ENCODE measurements at regions not wholly inside any gene's neighbourhood (a gene's known extent, or its start where the extent isn't known, plus 50 kb on each side); places are given as distances from the start of the nearest gene placed in this dataset.
A peak's percentile ranks its signal among the peaks of the same experiment; 100 is the strongest.

GRCh38 chr11:95459291-95460042 lies 228.5 kb upstream of the SESN3 start:
- H3K4me1 Mint-ChIP-seq (ENCODE audit: low read depth) = peaks cover 5% of the 10 kb centered on the region
- no peak overlapping the region for H3K27ac Mint-ChIP-seq (ENCODE audit: unreplicated experiment)
- peaks cover 2% of the 10 kb centered on the region for H3K36me3 Mint-ChIP-seq (ENCODE audit: low read depth)
- no peaks in the 10 kb centered on the region for H3K27me3 Mint-ChIP-seq (ENCODE audit: low read depth)
- peaks cover 5% of the 10 kb centered on the region for H3K9me3 Mint-ChIP-seq (ENCODE audit: low read depth)
- no peak for TF ChIP-seq CTCF (IDR thresholded peaks at IDR 0.05)
- H3K4me3 Mint-ChIP-seq (ENCODE audit: unreplicated experiment) = no peak overlapping the region
- DNase-seq (ENCODE audit: low spot score) = no peak

- no peak overlapping the region for H3K27ac Mint-ChIP-seq (ENCODE audit: unreplicated experiment)
- H3K4me3 Mint-ChIP-seq (ENCODE audit: unreplicated experiment) = no peak overlapping the region
- H3K36me3 Mint-ChIP-seq (ENCODE audit: low read depth) = peaks cover 2% of the 10 kb centered on the region
- H3K4me1 Mint-ChIP-seq (ENCODE audit: low read depth) = peaks cover 19% of the 10 kb centered on the region
- no peak for TF ChIP-seq CTCF (IDR thresholded peaks at IDR 0.05)
- peaks cover 5% of the 10 kb centered on the region for H3K9me3 Mint-ChIP-seq (ENCODE audit: low read depth)
- DNase-seq (ENCODE audit: low spot score) = no peak
- no peaks in the 10 kb centered on the region for H3K27me3 Mint-ChIP-seq (ENCODE audit: low read depth)
Observed at GRCh38 chr11:95456714-95457491, 225.9 kb upstream of the SESN3 start.

GRCh38 chr11:95455228-95455970 lies 224.4 kb upstream of the SESN3 start:
- Mint-ChIP-seq H3K4me1 (ENCODE audit: low read depth) (peaks cover 19% of the 10 kb centered on the region), H3K9me3 (ENCODE audit: low read depth) (peaks cover under 1% of the 10 kb centered on the region), H3K27me3 (ENCODE audit: low read depth) (no peaks in the 10 kb centered on the region), H3K4me3 (ENCODE audit: unreplicated experiment) (no peak overlapping the region), H3K36me3 (ENCODE audit: low read depth) (no peaks in the 10 kb centered on the region), H3K27ac (ENCODE audit: unreplicated experiment) (no peak overlapping the region)
- TF ChIP-seq CTCF (IDR thresholded peaks at IDR 0.05) = no peak
- DNase-seq (ENCODE audit: low spot score) = no peak

GRCh38 chr11:95453616-95454171 lies 222.7 kb upstream of the SESN3 start:
- DNase-seq (ENCODE audit: low spot score) = no peak
- Mint-ChIP-seq H3K9me3 (ENCODE audit: low read depth) (no peaks in the 10 kb centered on the region), H3K4me3 (ENCODE audit: unreplicated experiment) (no peak overlapping the region), H3K27me3 (ENCODE audit: low read depth) (no peaks in the 10 kb centered on the region), H3K4me1 (ENCODE audit: low read depth) (peaks cover 14% of the 10 kb centered on the region), H3K27ac (ENCODE audit: unreplicated experiment) (peak overlapping the region; percentile 54), H3K36me3 (ENCODE audit: low read depth) (no peaks in the 10 kb centered on the region)
- no peak for TF ChIP-seq CTCF (IDR thresholded peaks at IDR 0.05)

GRCh38 chr11:95451682-95452081 lies 220.7 kb upstream of the SESN3 start:
- no peak for TF ChIP-seq CTCF (IDR thresholded peaks at IDR 0.05)
- Mint-ChIP-seq H3K4me3 (ENCODE audit: unreplicated experiment) (no peak overlapping the region), H3K27me3 (ENCODE audit: low read depth) (no peaks in the 10 kb centered on the region), H3K36me3 (ENCODE audit: low read depth) (no peaks in the 10 kb centered on the region), H3K9me3 (ENCODE audit: low read depth) (no peaks in the 10 kb centered on the region), H3K4me1 (ENCODE audit: low read depth) (peaks cover 14% of the 10 kb centered on the region), H3K27ac (ENCODE audit: unreplicated experiment) (no peak overlapping the region)
- DNase-seq (ENCODE audit: low spot score) = no peak

Data from chondrocyte (in vitro differentiated cells).